ENCODE measurements at regions not wholly inside any gene's neighbourhood (a gene's known extent, or its start where the extent isn't known, plus 50 kb on each side); places are given as distances from the start of the nearest gene placed in this dataset.

- DNase-seq: no peak
Observed at GRCh38 chr2:188853307-188853706, 120.9 kb upstream of the COL3A1 start.

DNA sequence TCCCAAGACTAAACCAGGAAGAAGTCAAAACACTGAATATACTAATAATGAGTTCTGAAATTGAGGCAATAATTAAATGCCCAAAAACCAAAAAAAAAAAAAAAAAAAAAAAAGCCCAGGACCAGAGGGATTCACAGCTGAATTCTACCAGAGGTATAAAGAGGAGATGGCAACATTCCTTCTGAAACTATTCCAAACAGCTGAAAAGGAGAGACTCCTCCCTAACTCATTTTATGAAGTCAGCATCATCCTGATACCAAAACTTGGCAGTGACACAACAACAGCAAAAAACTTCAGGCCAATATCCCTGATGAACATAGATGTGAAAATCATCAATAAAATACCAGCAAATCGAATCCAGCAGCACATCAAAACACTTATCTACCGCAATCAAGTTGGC is 108.5 kb upstream of the COL3A1 start:
- DNase-seq: no peak

DNA sequence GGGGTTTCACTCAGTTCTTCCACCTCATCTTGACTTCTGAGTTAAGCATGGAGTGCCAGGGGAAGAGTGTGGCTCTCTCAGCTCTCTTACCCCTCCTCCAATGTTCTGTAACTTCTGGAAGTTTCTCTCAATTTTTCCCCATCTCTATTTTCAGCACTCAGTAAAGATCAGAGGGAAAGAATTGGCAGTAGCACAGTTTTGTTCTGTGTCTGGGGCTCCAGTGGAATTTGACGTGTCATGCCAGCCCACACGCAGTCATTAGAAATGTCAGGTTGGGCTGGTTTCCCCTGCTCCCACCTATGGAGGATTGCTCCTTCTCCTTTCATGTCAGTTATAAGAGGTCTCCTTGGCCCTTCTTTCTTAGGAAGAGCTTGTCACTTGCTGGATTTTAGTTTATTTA is 104.6 kb upstream of the COL3A1 start:
- no peak for DNase-seq

DNA sequence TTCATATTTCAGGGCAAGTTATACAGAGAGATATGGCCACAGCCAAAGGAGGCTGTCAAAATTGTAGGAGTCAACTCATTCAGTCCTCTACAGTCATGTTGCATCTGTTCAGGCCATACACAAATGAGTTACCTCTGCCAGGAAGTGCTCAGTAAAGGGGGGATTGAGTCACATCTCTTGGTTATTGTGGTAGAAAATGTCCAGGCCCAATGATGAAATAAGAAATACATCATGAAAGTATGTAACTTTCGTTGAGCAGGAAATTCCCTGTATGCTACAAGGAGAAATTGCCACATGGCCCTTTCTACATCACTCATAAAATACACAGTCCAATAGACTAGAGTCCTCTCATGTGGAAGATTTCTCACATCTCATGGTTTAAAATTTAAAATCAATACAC is 103.9 kb upstream of the COL3A1 start:
- no peak for DNase-seq

GRCh38 chr2:188875104-188875503 is 99.1 kb upstream of the COL3A1 start:
- DNase-seq: no peak

GRCh38 chr2:188878716-188879115 is 95.5 kb upstream of the COL3A1 start:
- DNase-seq: no peak

GRCh38 chr2:188880740-188881139 is 93.4 kb upstream of the COL3A1 start:
- DNase-seq: no peak

DNA sequence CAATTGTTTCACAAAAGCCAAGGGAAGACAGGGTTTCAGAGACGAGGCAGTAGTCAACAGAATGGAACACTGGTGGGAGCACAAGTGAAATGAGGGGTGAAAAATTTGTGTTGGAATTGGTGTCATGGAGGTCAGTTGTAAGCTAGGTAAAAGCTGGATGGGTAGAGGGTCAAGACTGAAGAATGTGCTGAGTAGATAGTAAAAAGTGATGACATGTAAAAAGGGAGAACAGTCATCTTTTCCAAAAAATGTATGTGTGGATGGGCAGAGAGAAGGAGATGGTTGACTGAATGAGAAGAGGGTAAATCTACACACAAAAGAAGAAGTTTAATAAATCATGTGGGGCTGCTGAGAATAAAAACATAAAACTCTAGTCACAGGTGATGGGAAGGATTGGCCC is 92.7 kb upstream of the COL3A1 start:
- DNase-seq: no peak

GRCh38 chr2:188884046-188884445 is 90.1 kb upstream of the COL3A1 start:
- no peak for DNase-seq

GRCh38 chr2:188884517-188884916 is 89.7 kb upstream of the COL3A1 start:
- DNase-seq: no peak

- no peak for DNase-seq
Observed at GRCh38 chr2:188889187-188889586, 85.0 kb upstream of the COL3A1 start.

DNA sequence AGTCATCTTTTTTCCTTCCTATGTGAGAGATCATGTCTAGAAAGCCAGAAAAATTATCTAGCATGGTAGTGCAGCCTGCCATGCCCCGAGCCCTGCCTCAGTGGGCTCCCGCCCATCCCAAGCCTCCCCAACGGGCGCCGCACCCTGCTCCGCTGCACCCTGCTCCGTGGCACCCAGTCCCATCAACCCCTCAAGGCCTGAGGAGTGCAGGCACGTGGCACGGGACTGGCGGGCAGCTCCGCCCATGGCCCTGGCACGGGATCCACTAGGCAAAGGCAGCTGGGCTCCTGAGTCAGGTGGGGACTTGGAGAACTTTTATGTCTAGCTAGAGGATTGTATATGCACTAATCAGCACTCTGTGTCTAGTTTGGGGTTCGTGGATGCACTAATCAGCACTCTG is 83.4 kb upstream of the COL3A1 start:
- no peak for DNase-seq

GRCh38 chr2:188892636-188893035 is 81.5 kb upstream of the COL3A1 start:
- no peak for DNase-seq

DNA sequence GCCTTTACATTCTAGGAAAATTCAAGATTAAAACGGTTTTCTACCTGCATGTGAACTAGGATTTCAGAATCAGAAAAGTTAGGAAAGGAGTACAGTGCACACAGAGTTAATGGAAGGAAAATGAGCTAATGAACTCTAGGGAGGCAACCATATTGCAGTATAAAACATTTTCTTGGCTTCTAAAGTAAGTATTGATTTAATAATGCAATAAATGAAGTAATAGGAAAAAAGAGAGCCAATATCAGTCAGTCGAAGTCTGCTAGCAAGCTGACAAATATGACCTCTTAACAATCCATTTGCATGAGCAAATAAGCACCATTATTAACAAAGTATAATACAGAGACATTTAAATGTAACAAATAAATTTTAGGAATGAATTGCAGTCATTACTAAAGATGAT is 80.2 kb upstream of the COL3A1 start:
- DNase-seq: no peak

DNA sequence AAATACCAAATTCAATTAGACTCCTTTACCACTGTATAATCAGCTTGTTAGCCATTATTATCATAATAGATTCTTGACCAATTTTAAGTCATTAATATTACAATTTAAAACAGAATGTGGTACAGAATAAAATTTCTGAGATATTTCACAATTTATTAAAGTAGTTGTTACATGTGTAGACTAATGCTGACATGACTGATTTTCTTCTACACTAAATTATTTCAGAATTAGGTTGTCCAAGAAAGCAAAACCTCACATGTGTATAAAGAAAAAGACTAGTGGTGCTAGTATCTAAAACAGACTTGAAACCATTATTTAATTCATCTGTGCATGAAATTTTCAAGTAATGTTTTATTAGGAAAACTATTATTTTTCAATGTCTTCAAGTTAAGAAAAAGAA is 79.2 kb upstream of the COL3A1 start:
- no peak for DNase-seq

GRCh38 chr2:188897096-188897495 is 77.1 kb upstream of the COL3A1 start:
- DNase-seq: no peak

DNA sequence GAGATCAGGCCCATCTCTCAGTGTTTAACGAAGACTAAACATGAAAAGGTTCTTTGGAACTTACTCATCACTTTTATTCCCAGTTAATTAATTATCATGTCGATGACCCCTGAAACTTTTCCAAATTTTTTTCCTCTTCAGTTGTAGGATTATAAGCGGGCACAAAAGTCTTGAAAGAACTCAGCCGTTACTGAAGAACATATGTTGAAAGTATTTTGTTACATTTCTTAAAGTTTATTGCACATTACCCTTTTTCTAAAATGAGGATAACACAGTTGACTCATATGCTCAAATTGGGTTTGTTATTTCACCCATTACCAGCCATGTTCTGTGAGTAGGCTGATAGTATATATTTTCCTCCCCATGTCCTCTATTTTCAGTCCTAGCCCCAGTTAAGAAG is 75.9 kb upstream of the COL3A1 start:
- no peak for DNase-seq

- peak; percentile 69 for DNase-seq
Observed at GRCh38 chr2:188902901-188903491, 71.2 kb upstream of the COL3A1 start.

DNA sequence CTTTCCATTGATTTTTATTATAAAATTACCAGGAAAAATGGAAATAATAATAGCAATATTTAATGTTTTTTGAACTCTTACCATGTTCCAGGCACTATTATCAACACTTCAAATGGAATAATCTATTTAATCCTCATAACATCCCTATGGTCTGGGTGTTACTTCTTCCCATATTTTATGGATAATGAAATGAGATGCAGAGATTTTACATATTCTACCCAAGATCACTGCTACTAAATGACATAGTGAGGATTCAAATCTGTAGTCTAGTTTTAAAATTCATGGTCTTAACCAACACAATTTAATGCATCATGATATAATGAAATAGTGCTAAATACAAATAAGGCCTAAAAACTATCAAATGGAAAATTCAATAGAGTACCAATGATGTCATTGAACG is 70.4 kb upstream of the COL3A1 start:
- no peak for DNase-seq

GRCh38 chr2:188909036-188909435 is 65.1 kb upstream of the COL3A1 start:
- no peak for DNase-seq

GRCh38 chr2:188916736-188917135 is 57.4 kb upstream of the COL3A1 start:
- no peak for DNase-seq

GRCh38 chr2:188917632-188918031 is 56.5 kb upstream of the COL3A1 start:
- DNase-seq: no peak

GRCh38 chr2:188919824-188920223 is 54.3 kb upstream of the COL3A1 start:
- no peak for DNase-seq

DNA sequence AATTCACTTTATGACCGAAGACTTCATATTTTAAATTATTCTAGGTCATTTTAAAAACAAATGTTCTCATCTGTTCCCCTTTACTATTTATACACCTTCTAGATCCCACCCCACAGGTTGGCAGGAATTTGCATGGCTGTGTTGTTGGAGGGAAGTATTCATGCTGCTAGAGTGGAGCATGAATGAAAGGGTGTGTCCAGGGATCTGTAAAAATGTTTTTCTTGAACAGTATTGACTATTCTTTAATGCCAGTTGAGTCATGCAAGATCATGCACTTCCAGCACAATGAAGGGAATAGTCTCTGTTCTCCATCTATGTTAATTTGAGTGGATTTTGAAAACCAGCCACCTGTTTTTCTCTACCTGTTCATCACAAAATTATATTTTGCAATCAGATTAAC is 52.0 kb upstream of the COL3A1 start:
- no peak for DNase-seq

Measured in DMS153 (cell line).